ENCODE measurements at regions not wholly inside any gene's neighbourhood (a gene's known extent, or its start where the extent isn't known, plus 50 kb on each side); places are given as distances from the start of the nearest gene placed in this dataset.
A peak's percentile ranks its signal among the peaks of the same experiment; 100 is the strongest.

DNA sequence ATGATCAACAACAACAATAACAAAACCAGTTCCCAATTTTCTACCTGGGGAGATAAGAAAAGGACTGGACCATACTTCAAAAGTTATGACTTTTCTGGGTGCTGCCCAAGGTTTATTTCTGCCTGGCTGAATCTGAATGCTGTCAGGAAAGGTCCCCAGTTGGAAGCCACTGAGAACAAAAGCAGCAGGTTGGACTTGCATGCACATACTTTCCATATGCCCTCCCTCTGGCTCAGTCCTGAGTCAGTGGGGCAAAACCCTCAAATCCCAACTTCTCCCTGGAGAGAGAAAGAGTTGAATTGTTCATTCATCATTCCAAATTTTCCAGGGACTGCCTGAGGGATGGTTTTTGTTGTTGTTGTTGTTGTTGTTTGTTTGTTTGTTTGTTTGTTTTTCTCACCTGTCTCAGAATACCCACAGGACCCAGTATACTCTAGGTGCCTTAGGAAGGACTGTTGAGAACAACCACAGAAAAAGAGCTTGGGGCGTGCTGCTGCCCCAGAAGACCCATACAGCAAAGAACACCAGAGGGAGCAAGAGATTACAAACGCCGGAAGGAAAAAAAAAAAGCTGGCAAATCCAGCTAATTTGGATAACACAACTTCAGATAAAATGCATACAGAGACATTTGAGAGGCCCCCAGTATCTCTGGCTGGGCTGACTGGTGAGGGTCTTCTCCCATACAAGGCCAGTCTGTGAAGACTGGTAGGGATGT lies 138.9 kb upstream of the INPP4B start:
- peak; percentile 18 for DNase-seq (ENCODE audit: low read depth, low spot score)
- TF ChIP-seq SUZ12 (IDR thresholded peaks at IDR 0.05; ENCODE audit: extremely low read depth, insufficient read depth, insufficient read length) (no peak), YY1 (IDR thresholded peaks at IDR 0.05; ENCODE audit: insufficient read depth, insufficient read length) (no peak), ZNF274 (IDR thresholded peaks at IDR 0.05; ENCODE audit: low read depth, low read length) (no peak)
- Histone ChIP-seq H3K36me3 (ENCODE audit: insufficient read depth, insufficient read length, low read length) (no peaks in the 10 kb centered on the region), H3K9ac (ENCODE audit: insufficient read length, low read depth) (no peak overlapping the region), H3K27me3 (ENCODE audit: insufficient read depth, insufficient read length) (no peaks in the 10 kb centered on the region), H3K4me1 (ENCODE audit: insufficient read depth, insufficient read length) (no peaks in the 10 kb centered on the region), H3K9me3 (ENCODE audit: insufficient read depth, low read length) (peaks cover 4% of the 10 kb centered on the region; the same call in 1 of the 2 replicates), H3K4me3 (ENCODE audit: insufficient read length, low read depth) (no peak overlapping the region)

DNA sequence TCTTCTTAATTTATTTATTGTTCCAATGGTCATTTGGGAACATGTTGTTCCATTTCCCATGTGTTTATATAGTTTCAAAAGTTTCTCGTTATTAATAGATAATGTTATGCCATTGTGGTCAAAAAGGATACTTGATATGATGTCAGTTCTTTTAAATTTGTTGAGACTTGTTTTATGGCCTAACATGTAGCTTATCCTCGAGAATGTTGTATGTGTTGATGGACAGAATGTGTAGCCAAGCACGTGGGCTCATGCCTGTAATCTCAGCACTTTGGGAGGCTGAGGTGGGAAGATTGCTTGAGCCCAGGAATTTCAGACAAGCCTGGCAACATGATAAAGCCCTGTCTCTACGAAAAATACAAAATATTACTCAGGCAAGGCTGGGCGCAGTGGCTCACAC lies 168.5 kb upstream of the USP38 start:
- no peaks in the 10 kb centered on the region for H3K27me3 ChIP-seq (ENCODE audit: insufficient read depth, insufficient read length)
- no peaks in the 10 kb centered on the region for H3K36me3 ChIP-seq (ENCODE audit: insufficient read depth, insufficient read length, low read length)
- H3K4me3 ChIP-seq (ENCODE audit: insufficient read length, low read depth): no peak overlapping the region
- no peaks in the 10 kb centered on the region for H3K9me3 ChIP-seq (ENCODE audit: insufficient read depth, low read length)
- no peaks in the 10 kb centered on the region for H3K4me1 ChIP-seq (ENCODE audit: insufficient read depth, insufficient read length)
- TF ChIP-seq ZNF274 (IDR thresholded peaks at IDR 0.05; ENCODE audit: low read depth, low read length): no peak
- no peak for TF ChIP-seq YY1 (IDR thresholded peaks at IDR 0.05; ENCODE audit: insufficient read depth, insufficient read length)
- TF ChIP-seq SUZ12 (IDR thresholded peaks at IDR 0.05; ENCODE audit: extremely low read depth, insufficient read depth, insufficient read length): no peak
- no peak overlapping the region for H3K9ac ChIP-seq (ENCODE audit: insufficient read length, low read depth)
- DNase-seq (ENCODE audit: low read depth, low spot score): no peak

DNA sequence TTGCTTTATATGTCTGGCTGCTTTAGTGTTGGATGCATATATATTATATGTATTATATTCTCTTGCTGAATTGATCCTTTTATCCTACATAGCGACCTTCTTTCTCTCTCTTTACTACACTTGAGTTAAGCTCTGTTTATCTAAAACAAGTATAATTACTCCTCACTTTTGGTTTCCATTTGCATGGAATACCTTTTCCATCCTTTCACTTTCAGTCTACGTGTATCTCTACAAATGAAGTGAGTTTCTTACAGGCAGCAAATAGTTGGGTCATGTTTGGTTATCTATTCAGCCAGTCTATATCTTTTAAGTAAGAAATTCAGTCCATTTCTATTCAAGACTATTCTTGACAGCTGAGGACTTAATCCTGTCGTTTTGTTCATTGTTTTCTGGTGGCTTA lies 167.5 kb upstream of the USP38 start:
- H3K9me3 ChIP-seq (ENCODE audit: insufficient read depth, low read length): no peaks in the 10 kb centered on the region
- H3K4me3 ChIP-seq (ENCODE audit: insufficient read length, low read depth): no peak overlapping the region
- TF ChIP-seq SUZ12 (IDR thresholded peaks at IDR 0.05; ENCODE audit: extremely low read depth, insufficient read depth, insufficient read length) (no peak), ZNF274 (IDR thresholded peaks at IDR 0.05; ENCODE audit: low read depth, low read length) (no peak), YY1 (IDR thresholded peaks at IDR 0.05; ENCODE audit: insufficient read depth, insufficient read length) (no peak)
- H3K36me3 ChIP-seq (ENCODE audit: insufficient read depth, insufficient read length, low read length): no peaks in the 10 kb centered on the region
- H3K4me1 ChIP-seq (ENCODE audit: insufficient read depth, insufficient read length): no peaks in the 10 kb centered on the region
- H3K9ac ChIP-seq (ENCODE audit: insufficient read length, low read depth): no peak overlapping the region
- DNase-seq (ENCODE audit: low read depth, low spot score): no peak
- H3K27me3 ChIP-seq (ENCODE audit: insufficient read depth, insufficient read length): no peaks in the 10 kb centered on the region

- no peaks in the 10 kb centered on the region for H3K9me3 ChIP-seq (ENCODE audit: insufficient read depth, low read length)
- H3K9ac ChIP-seq (ENCODE audit: insufficient read length, low read depth): no peak overlapping the region
- H3K4me1 ChIP-seq (ENCODE audit: insufficient read depth, insufficient read length): no peaks in the 10 kb centered on the region
- TF ChIP-seq ZNF274 (IDR thresholded peaks at IDR 0.05; ENCODE audit: low read depth, low read length) (no peak), SUZ12 (IDR thresholded peaks at IDR 0.05; ENCODE audit: extremely low read depth, insufficient read depth, insufficient read length) (no peak), YY1 (IDR thresholded peaks at IDR 0.05; ENCODE audit: insufficient read depth, insufficient read length) (no peak)
- no peak overlapping the region for H3K4me3 ChIP-seq (ENCODE audit: insufficient read length, low read depth)
- no peak for DNase-seq (ENCODE audit: low read depth, low spot score)
- no peaks in the 10 kb centered on the region for H3K27me3 ChIP-seq (ENCODE audit: insufficient read depth, insufficient read length)
- no peaks in the 10 kb centered on the region for H3K36me3 ChIP-seq (ENCODE audit: insufficient read depth, insufficient read length, low read length)
Observed at GRCh38 chr4:143019351-143019750, 165.4 kb upstream of the USP38 start.

DNA sequence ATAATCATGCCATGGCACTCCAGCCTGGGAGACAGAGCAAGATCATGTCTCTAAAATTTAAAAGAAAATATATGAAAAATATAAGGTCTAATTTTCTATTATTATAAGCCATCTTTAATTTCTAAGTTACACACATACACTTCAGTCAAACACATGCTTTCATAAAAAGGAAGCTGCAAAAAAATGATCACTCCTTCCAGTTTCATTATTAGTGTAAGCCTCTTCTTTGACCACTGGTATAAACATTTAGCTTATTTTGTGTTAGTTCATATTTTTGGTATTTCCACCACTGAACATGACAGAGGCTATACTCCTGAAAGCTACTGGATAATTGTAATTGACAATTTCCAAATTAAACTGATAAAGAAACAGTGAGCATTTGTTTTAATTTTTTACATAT lies 163.3 kb upstream of the USP38 start:
- H3K4me1 ChIP-seq (ENCODE audit: insufficient read depth, insufficient read length): no peaks in the 10 kb centered on the region
- no peak for TF ChIP-seq ZNF274 (IDR thresholded peaks at IDR 0.05; ENCODE audit: low read depth, low read length)
- no peak for TF ChIP-seq SUZ12 (IDR thresholded peaks at IDR 0.05; ENCODE audit: extremely low read depth, insufficient read depth, insufficient read length)
- no peak for TF ChIP-seq YY1 (IDR thresholded peaks at IDR 0.05; ENCODE audit: insufficient read depth, insufficient read length)
- no peak for DNase-seq (ENCODE audit: low read depth, low spot score)

GRCh38 chr4:143023239-143023918 lies 161.3 kb upstream of the USP38 start:
- no peak for TF ChIP-seq SUZ12 (IDR thresholded peaks at IDR 0.05; ENCODE audit: extremely low read depth, insufficient read depth, insufficient read length)
- no peak for TF ChIP-seq YY1 (IDR thresholded peaks at IDR 0.05; ENCODE audit: insufficient read depth, insufficient read length)
- no peak for TF ChIP-seq ZNF274 (IDR thresholded peaks at IDR 0.05; ENCODE audit: low read depth, low read length)
- Histone ChIP-seq H3K27me3 (ENCODE audit: insufficient read depth, insufficient read length) (no peaks in the 10 kb centered on the region), H3K4me1 (ENCODE audit: insufficient read depth, insufficient read length) (no peaks in the 10 kb centered on the region), H3K36me3 (ENCODE audit: insufficient read depth, insufficient read length, low read length) (no peaks in the 10 kb centered on the region), H3K9ac (ENCODE audit: insufficient read length, low read depth) (no peak overlapping the region), H3K4me3 (ENCODE audit: insufficient read length, low read depth) (no peak overlapping the region), H3K9me3 (ENCODE audit: insufficient read depth, low read length) (no peaks in the 10 kb centered on the region)
- no peak for DNase-seq (ENCODE audit: low read depth, low spot score)

More for the DNA sequence above, 163.3 kb upstream of the USP38 start:
- Histone ChIP-seq H3K4me3 (ENCODE audit: insufficient read length, low read depth) (no peak overlapping the region), H3K9me3 (ENCODE audit: insufficient read depth, low read length) (no peaks in the 10 kb centered on the region), H3K36me3 (ENCODE audit: insufficient read depth, insufficient read length, low read length) (no peaks in the 10 kb centered on the region), H3K9ac (ENCODE audit: insufficient read length, low read depth) (no peak overlapping the region), H3K27me3 (ENCODE audit: insufficient read depth, insufficient read length) (no peaks in the 10 kb centered on the region)

DNA sequence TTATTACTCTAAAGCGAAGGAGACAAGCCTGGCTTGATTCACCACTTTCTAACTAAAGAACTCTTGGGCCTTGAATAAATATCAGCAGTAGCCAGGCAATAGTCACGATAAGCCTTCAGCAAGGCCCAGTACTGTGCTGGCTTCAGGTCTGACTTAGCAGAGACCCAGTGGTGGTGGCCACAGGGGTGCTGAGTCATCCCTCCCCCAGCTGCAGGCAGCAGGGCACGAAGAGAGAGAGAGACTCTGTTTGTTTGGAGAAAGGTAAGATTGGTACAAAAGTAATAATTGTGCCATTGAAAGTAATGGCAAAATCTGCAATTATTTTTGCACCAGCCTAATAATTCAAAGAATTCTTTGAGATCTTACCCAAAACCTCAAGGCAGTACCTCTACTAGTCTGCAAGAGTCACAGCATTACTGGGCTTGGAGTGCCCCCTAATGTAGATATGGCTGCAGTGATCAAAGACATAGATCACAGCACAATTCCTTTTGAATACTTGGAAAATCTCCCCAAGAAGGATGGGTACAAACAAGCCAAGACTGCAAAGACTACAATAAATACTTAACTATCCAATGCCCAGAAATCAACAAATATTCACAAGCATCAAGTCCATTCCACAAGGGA lies 159.5 kb upstream of the USP38 start:
- Histone ChIP-seq H3K4me3 (ENCODE audit: insufficient read length, low read depth) (no peak overlapping the region), H3K36me3 (ENCODE audit: insufficient read depth, insufficient read length, low read length) (no peaks in the 10 kb centered on the region), H3K27me3 (ENCODE audit: insufficient read depth, insufficient read length) (no peaks in the 10 kb centered on the region), H3K9me3 (ENCODE audit: insufficient read depth, low read length) (no peaks in the 10 kb centered on the region), H3K4me1 (ENCODE audit: insufficient read depth, insufficient read length) (no peaks in the 10 kb centered on the region), H3K9ac (ENCODE audit: insufficient read length, low read depth) (no peak overlapping the region)
- no peak for DNase-seq (ENCODE audit: low read depth, low spot score)
- TF ChIP-seq SUZ12 (IDR thresholded peaks at IDR 0.05; ENCODE audit: extremely low read depth, insufficient read depth, insufficient read length): no peak
- no peak for TF ChIP-seq ZNF274 (IDR thresholded peaks at IDR 0.05; ENCODE audit: low read depth, low read length)
- no peak for TF ChIP-seq YY1 (IDR thresholded peaks at IDR 0.05; ENCODE audit: insufficient read depth, insufficient read length)

Data from NT2/D1 (cell line).